ENCODE measurements at regions not wholly inside any gene's neighbourhood (a gene's known extent, or its start where the extent isn't known, plus 50 kb on each side); places are given as distances from the start of the nearest gene placed in this dataset.
A peak's percentile ranks its signal among the peaks of the same experiment; 100 is the strongest.
"Not testable (repeated sequence)": the region's sequence is repeated elsewhere in the genome, so short reads cannot be mapped to it uniquely, and the experiment has no call there.

- no peaks in the 10 kb centered on the region for H3K36me3 ChIP-seq
- 48 to 63% (median 55%) methylated on average over 12 of the region's 12 CpGs for WGBS, 5 donors
- no peak for DNase-seq
- no peak overlapping the region for H3K4me3 ChIP-seq
- intact Hi-C loops (cut with DNase I; ENCODE audit: low total_unique reads): no loop called here
- peak in 1 of 3 donors; percentile 59 for TF ChIP-seq POLR2AphosphoS5 (IDR thresholded peaks at IDR 0.05)
- peak in 1 of 3 donors; percentile 13 for TF ChIP-seq POLR2A (IDR thresholded peaks at IDR 0.05)
- TF ChIP-seq, protein P1, sequence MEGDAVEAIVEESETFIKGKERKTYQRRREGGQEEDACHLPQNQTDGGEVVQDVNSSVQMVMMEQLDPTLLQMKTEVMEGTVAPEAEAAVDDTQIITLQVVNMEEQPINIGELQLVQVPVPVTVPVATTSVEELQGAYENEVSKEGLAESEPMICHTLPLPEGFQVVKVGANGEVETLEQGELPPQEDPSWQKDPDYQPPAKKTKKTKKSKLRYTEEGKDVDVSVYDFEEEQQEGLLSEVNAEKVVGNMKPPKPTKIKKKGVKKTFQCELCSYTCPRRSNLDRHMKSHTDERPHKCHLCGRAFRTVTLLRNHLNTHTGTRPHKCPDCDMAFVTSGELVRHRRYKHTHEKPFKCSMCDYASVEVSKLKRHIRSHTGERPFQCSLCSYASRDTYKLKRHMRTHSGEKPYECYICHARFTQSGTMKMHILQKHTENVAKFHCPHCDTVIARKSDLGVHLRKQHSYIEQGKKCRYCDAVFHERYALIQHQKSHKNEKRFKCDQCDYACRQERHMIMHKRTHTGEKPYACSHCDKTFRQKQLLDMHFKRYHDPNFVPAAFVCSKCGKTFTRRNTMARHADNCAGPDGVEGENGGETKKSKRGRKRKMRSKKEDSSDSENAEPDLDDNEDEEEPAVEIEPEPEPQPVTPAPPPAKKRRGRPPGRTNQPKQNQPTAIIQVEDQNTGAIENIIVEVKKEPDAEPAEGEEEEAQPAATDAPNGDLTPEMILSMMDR (IDR thresholded peaks at IDR 0.05 in 8 of 11, conservative IDR thresholded peaks at IDR 0.05 in 3 of 11): peak in 1 of 11 experiments; percentile 32
- peaks cover 0 to 46% (median 14%) of the 10 kb centered on the region in 6 donors for H3K4me1 ChIP-seq
- no peaks in the 10 kb centered on the region for H3K27me3 ChIP-seq (replicated peaks in 1 of 7)
- H3K9me3 ChIP-seq: no peaks in the 10 kb centered on the region
- peak overlapping the region in 6 of 8 donors; percentile 36 to 67 (median 60) for H3K27ac ChIP-seq
Observed at GRCh38 chr3:159882790-159883779, 105.5 kb upstream of the IL12A start.

DNA sequence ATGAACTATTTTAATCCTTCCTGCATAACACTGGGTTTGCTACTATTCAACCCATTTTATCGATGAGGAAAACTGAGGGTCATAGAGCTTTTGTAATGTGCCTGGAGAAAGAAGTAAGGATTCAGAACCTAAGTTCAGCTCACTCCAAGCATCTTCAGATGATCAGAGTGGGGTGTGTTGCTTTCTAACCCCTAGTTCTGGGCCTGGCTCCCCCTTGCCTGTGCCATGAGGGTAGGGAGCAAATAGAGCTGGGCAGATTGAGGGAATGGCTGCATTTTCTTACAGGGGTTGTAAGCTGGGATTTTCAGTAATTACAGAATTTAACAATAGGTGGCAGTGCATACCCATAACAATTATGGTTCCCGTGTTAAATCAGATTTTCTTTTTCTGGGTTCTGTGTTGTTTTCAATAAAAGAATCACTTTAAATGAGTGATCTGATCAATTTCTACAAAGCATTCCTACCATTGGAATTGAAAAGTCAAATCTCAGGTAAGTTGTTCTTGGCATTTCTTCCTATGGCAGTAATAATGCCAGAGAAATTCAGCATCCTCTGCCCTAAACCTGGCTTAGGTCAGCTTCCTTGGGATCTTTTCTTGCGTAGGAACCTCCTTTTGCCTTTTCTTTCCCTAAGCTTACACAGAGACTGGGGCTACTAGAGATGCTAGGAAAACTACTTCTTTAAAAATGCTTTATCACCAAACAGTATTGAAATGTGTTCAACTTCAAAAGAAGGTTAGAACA is 103.8 kb upstream of the IL12A start:
- no peak overlapping the region for H3K27ac ChIP-seq
- TF ChIP-seq, protein P1 (IDR thresholded peaks at IDR 0.05 in 8 of 11, conservative IDR thresholded peaks at IDR 0.05 in 3 of 11): peak in 10 of 11 experiments; percentile 9 to 70 (median 58)
- TF ChIP-seq POLR2A (IDR thresholded peaks at IDR 0.05) (no peak), POLR2AphosphoS5 (IDR thresholded peaks at IDR 0.05) (no peak)
- 64 to 70% (median 66%) methylated on average over 3 of the region's 3 CpGs for WGBS, 5 donors
- no peaks in the 10 kb centered on the region for H3K36me3 ChIP-seq
- no peaks in the 10 kb centered on the region for H3K9me3 ChIP-seq
- H3K27me3 ChIP-seq (replicated peaks in 1 of 7): no peaks in the 10 kb centered on the region
- H3K4me3 ChIP-seq: no peak overlapping the region
- intact Hi-C loops (cut with DNase I; ENCODE audit: low total_unique reads): loop anchor here (5.0 kb wide), 1 partner anchor 122 kb away; no protein-coding TSS in a partner anchor
- no peak for DNase-seq
- H3K4me1 ChIP-seq: peaks cover 0 to 37% (median 14%) of the 10 kb centered on the region in 6 donors

DNA sequence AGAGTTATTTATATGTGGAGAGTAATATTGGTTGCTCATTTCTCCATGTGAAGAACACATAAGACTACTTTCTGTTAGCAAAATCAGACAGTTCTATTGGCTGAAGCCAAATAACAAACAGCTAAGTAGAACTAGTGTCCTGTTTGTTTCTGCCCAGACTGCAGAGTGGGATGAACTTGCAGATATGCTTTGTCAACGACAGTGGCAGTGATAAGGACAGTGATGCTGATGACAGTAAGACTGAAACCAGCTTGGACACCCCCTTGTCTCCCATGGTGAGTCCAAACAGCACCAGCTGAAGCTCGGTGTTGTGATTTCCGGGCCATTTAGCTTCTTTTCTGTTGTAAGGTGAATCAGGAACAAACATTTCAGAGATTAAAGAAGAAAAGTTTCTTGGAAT is 102.6 kb upstream of the IL12A start:
- Histone ChIP-seq H3K27ac (no peak overlapping the region), H3K4me3 (no peak overlapping the region), H3K4me1 (peaks cover 0 to 40% (median 14%) of the 10 kb centered on the region in 6 donors), H3K27me3 (replicated peaks in 1 of 7) (no peaks in the 10 kb centered on the region), H3K36me3 (no peaks in the 10 kb centered on the region), H3K9me3 (no peaks in the 10 kb centered on the region)
- intact Hi-C loops (cut with DNase I; ENCODE audit: low total_unique reads): loop anchor here (5.0 kb wide), 1 partner anchor 121 kb away; no protein-coding TSS in a partner anchor
- no peak for TF ChIP-seq POLR2AphosphoS5 (IDR thresholded peaks at IDR 0.05)
- TF ChIP-seq, protein P1 (IDR thresholded peaks at IDR 0.05 in 8 of 11, conservative IDR thresholded peaks at IDR 0.05 in 3 of 11): no peak
- TF ChIP-seq POLR2A (IDR thresholded peaks at IDR 0.05): no peak
- 64 to 85% (median 73%) methylated on average over 3 of the region's 3 CpGs for WGBS, 5 donors
- no peak for DNase-seq

- WGBS, 5 donors: 94 to 98% (median 95%) methylated on average over 6 of the region's 6 CpGs
- not testable (repeated sequence) for H3K27me3 ChIP-seq (replicated peaks in 1 of 7); H3K9me3 ChIP-seq; H3K27ac ChIP-seq; H3K4me3 ChIP-seq; DNase-seq; H3K36me3 ChIP-seq
- H3K4me1 ChIP-seq: peaks cover 0 to 40% (median 16%) of the 10 kb centered on the region in 6 donors
- intact Hi-C loops (cut with DNase I; ENCODE audit: low total_unique reads): loop anchor here (5.0 kb wide), 1 partner anchor 121 kb away; no protein-coding TSS in a partner anchor
Observed at GRCh38 chr3:159886530-159886929, 102.1 kb upstream of the IL12A start.

Measured in spleen (tissue), 11 donors.